Parathyroid adenoma (tissue), 2 donors: ENCODE measurements at regions not wholly inside any gene's neighbourhood (a gene's known extent, or its start where the extent isn't known, plus 50 kb on each side); places are given as distances from the start of the nearest gene placed in this dataset.

Experiments used
- H2AFZ ChIP-seq: fragments of 300-600 bp; sonication (generic); one replicate; pipeline ENCODE4 v1.7.0; 2017; ENCODE audit warnings: antibody characterized with exemption, mild to moderate bottlenecking
- H3K27ac ChIP-seq: fragments of 300-600 bp; sonication (generic); one replicate; pipeline ENCODE4 v1.7.0; 2017
- H3K27me3 ChIP-seq: fragments of 300-600 bp; sonication (generic); one replicate; pipeline ENCODE4 v1.7.0; 2017; ENCODE audit warnings: low read length; ENCODE audit not compliant: control insufficient read depth, insufficient read depth
- H3K36me3 ChIP-seq: fragments of 300-600 bp; sonication (generic); one replicate; pipeline ENCODE4 v1.7.0; 2017; ENCODE audit warnings: low read length; ENCODE audit not compliant: control insufficient read depth, insufficient read depth
- H3K4me1 ChIP-seq: fragments of 300-600 bp; sonication (generic); one replicate; pipeline ENCODE4 v1.7.0; 2017; ENCODE audit warnings: control low read depth
- H3K4me2 ChIP-seq: fragments of 300-600 bp; sonication (generic); one replicate; pipeline ENCODE4 v1.7.0; 2017; ENCODE audit warnings: low read length
- H3K4me3 ChIP-seq: fragments of 300-600 bp; sonication (generic); one replicate; pipeline ENCODE4 v1.7.0; 2017; ENCODE audit warnings: low read depth, low read length
- H3K79me2 ChIP-seq: fragments of 300-600 bp; sonication (generic); one replicate; pipeline ENCODE4 v1.7.0; 2017; ENCODE audit warnings: control low read depth
- H3K9ac ChIP-seq: fragments of 300-600 bp; sonication (generic); one replicate; pipeline ENCODE4 v1.7.0; 2017; ENCODE audit warnings: mild to moderate bottlenecking
- H3K9me3 ChIP-seq: fragments of 300-600 bp; sonication (generic); one replicate; pipeline ENCODE4 v1.7.0; 2017; ENCODE audit warnings: low read length; ENCODE audit not compliant: control insufficient read depth
- CTCF ChIP-seq: fragments of 300-600 bp; sonication (generic); IDR thresholded peaks from one replicate; pipeline ENCODE4 v1.7.0; 2017; ENCODE audit warnings: antibody characterized with exemption, mild to moderate bottlenecking
- donor health status: primary hyperparathyroidism.

GRCh38 chr9:108360304-108360703 is 495.5 kb downstream of the ACTL7B start:
- H3K4me1 ChIP-seq: no peaks in the 10 kb centered on the region
- H3K27me3 ChIP-seq: no peaks in the 10 kb centered on the region
- H3K9me3 ChIP-seq: no peaks in the 10 kb centered on the region
- no peak overlapping the region for H3K4me3 ChIP-seq
- H2AFZ ChIP-seq: no peak overlapping the region
- H3K36me3 ChIP-seq: no peaks in the 10 kb centered on the region
- H3K79me2 ChIP-seq: no peaks in the 10 kb centered on the region
- H3K9ac ChIP-seq: no peak overlapping the region
- H3K4me2 ChIP-seq: no peak overlapping the region
- no peak for TF ChIP-seq CTCF
- no peak overlapping the region for H3K27ac ChIP-seq

GRCh38 chr9:108356806-108357205 is 499.0 kb downstream of the ACTL7B start:
- TF ChIP-seq CTCF: no peak
- H3K79me2 ChIP-seq: no peaks in the 10 kb centered on the region
- H3K4me3 ChIP-seq: no peak overlapping the region
- no peaks in the 10 kb centered on the region for H3K27me3 ChIP-seq
- H3K36me3 ChIP-seq: no peaks in the 10 kb centered on the region
- no peak overlapping the region for H3K27ac ChIP-seq
- no peak overlapping the region for H2AFZ ChIP-seq
- H3K9ac ChIP-seq: no peak overlapping the region
- no peaks in the 10 kb centered on the region for H3K9me3 ChIP-seq
- no peaks in the 10 kb centered on the region for H3K4me1 ChIP-seq
- no peak overlapping the region for H3K4me2 ChIP-seq

- H3K27ac ChIP-seq: no peak overlapping the region
- no peak overlapping the region for H3K9ac ChIP-seq
- no peaks in the 10 kb centered on the region for H3K79me2 ChIP-seq
- TF ChIP-seq CTCF: no peak
- no peaks in the 10 kb centered on the region for H3K27me3 ChIP-seq
- H3K4me1 ChIP-seq: no peaks in the 10 kb centered on the region
- no peaks in the 10 kb centered on the region for H3K9me3 ChIP-seq
- H3K4me3 ChIP-seq: no peak overlapping the region
- H2AFZ ChIP-seq: no peak overlapping the region
- H3K4me2 ChIP-seq: no peak overlapping the region
- no peaks in the 10 kb centered on the region for H3K36me3 ChIP-seq
Observed at GRCh38 chr9:108351571-108351970, 504.2 kb downstream of the ACTL7B start.

GRCh38 chr9:108347463-108348188 is 508.2 kb downstream of the ACTL7B start:
- no peak overlapping the region for H3K27ac ChIP-seq
- H3K4me2 ChIP-seq: no peak overlapping the region
- no peaks in the 10 kb centered on the region for H3K36me3 ChIP-seq
- H3K79me2 ChIP-seq: no peaks in the 10 kb centered on the region
- no peak for TF ChIP-seq CTCF
- H3K27me3 ChIP-seq: no peaks in the 10 kb centered on the region
- no peaks in the 10 kb centered on the region for H3K9me3 ChIP-seq
- no peaks in the 10 kb centered on the region for H3K4me1 ChIP-seq
- no peak overlapping the region for H3K4me3 ChIP-seq
- H3K9ac ChIP-seq: no peak overlapping the region
- H2AFZ ChIP-seq: no peak overlapping the region

- Histone ChIP-seq H3K27ac (no peak overlapping the region), H3K36me3 (no peaks in the 10 kb centered on the region), H2AFZ (no peak overlapping the region), H3K79me2 (no peaks in the 10 kb centered on the region), H3K27me3 (no peaks in the 10 kb centered on the region), H3K4me1 (no peaks in the 10 kb centered on the region), H3K9me3 (no peaks in the 10 kb centered on the region), H3K4me2 (no peak overlapping the region), H3K4me3 (no peak overlapping the region), H3K9ac (no peak overlapping the region)
- no peak for TF ChIP-seq CTCF
Observed at GRCh38 chr9:108345826-108346225, 510.0 kb downstream of the ACTL7B start.
